DND-41 (cell line): ENCODE measurements at regions not wholly inside any gene's neighbourhood (a gene's known extent, or its start where the extent isn't known, plus 50 kb on each side); places are given as distances from the start of the nearest gene placed in this dataset.

Experiments used
- ATAC-seq: fragments of 200-7000 bp; cut with Tn5 transposase; 3 replicates; pipeline ENCODE4 v1.9.1; 2021; ENCODE audit warnings: low read depth; ENCODE audit not compliant: insufficient read depth
- DNase-seq: peaks from one replicate; pipeline ENCODE4 v3.0.0-alpha.2; 2020
- H2AFZ ChIP-seq: 2 replicates; pipeline ENCODE4 v1.6.0; 2012; ENCODE audit warnings: low read depth, low read length
- H3K27ac ChIP-seq: 2 replicates; pipeline ENCODE4 v1.5.1; 2012; ENCODE audit warnings: low read length, inconsistent platforms
- H3K27me3 ChIP-seq: fragments of 200-600 bp; sonication (generic); 2 replicates; pipeline ENCODE4 v1.6.0; 2012; ENCODE audit warnings: low read length, mild to moderate bottlenecking, inconsistent platforms; ENCODE audit not compliant: insufficient read depth, poor library complexity
- H3K36me3 ChIP-seq: 2 replicates; pipeline ENCODE4 v1.5.1; 2012; ENCODE audit warnings: low read length, inconsistent platforms; ENCODE audit not compliant: insufficient read depth
- H3K4me1 ChIP-seq: 2 replicates; pipeline ENCODE4 v1.5.1; 2012; ENCODE audit warnings: mild to moderate bottlenecking, low read length; ENCODE audit not compliant: insufficient read depth
- H3K4me2 ChIP-seq: 2 replicates; pipeline ENCODE4 v1.6.0; 2012; ENCODE audit warnings: mild to moderate bottlenecking, moderate library complexity, low read length, inconsistent platforms; ENCODE audit not compliant: insufficient read depth
- H3K4me3 ChIP-seq, 2 experiments: fragments of 200-600 bp in 1 of 2; shearing (Covaris generic) in 1 of 2; 2 replicates each; pipeline ENCODE4 v1.5.1; 2012 to 2016; ENCODE audit warnings: inconsistent platforms in 2 of 2, low read length in 2 of 2, mild to moderate bottlenecking in 2 of 2, low read depth in 1 of 2, moderate library complexity in 1 of 2
- H3K79me2 ChIP-seq: 2 replicates; pipeline ENCODE4 v1.6.0; 2012; ENCODE audit warnings: low read length, inconsistent platforms; ENCODE audit not compliant: insufficient read depth
- H3K9ac ChIP-seq: 2 replicates; pipeline ENCODE4 v1.6.0; 2012; ENCODE audit warnings: low read depth, mild to moderate bottlenecking, inconsistent platforms, low read length, moderate library complexity
- H3K9me3 ChIP-seq: 2 replicates; pipeline ENCODE4 v1.5.1; 2012; ENCODE audit warnings: low read length, moderate library complexity, mild to moderate bottlenecking, inconsistent platforms; ENCODE audit not compliant: insufficient read depth, severe bottlenecking
- H4K20me1 ChIP-seq: 2 replicates; pipeline ENCODE4 v1.6.0; 2012; ENCODE audit warnings: low read length; ENCODE audit not compliant: insufficient read depth
- EZH2 ChIP-seq: IDR thresholded peaks from 3 replicates; pipeline ENCODE4 v1.6.1; 2012; ENCODE audit warnings: borderline replicate concordance, low read depth, mild to moderate bottlenecking, moderate library complexity, low read length, inconsistent platforms; ENCODE audit not compliant: severe bottlenecking
- TF ChIP-seq, protein P1 (sequence below): IDR thresholded peaks from 2 replicates; pipeline ENCODE4 v1.5.1; 2012; ENCODE audit warnings: borderline replicate concordance, low read length, moderate library complexity, mild to moderate bottlenecking; ENCODE audit not compliant: poor library complexity, severe bottlenecking; ENCODE audit errors: extremely low read depth

DNA sequence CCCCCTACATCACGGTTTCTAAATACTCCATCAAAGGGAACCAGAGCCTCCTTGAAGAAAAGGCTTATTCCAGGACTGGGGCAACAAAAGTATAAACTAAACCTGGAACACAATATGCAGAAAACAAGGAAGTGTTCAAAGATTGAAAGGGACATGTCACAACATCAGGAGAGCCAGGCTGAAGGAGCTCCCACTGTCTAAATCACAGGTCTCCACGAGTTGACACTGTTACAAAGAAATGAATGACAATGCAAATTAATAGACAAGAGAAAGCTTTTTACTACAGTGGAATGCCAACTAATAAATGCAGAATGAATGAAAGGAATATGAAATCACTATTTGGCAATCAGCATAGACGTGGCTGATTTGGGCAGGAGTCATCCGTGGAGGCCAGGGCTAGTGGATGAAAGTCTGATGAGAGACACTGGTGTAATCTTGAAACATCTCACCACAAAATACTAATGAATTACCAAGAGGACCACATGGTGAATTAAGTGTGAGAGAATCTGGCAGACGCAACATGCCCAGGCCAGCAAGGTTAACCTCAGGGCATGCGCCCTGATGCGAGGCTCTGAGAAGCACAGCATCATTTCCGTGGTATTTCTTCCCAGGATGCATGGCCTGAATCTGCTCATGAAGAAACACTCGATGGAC, 123.8 kb upstream of the TJP1 start:
- no peaks in the 10 kb centered on the region for H3K79me2 ChIP-seq
- no peak overlapping the region for H3K4me3 ChIP-seq
- H3K36me3 ChIP-seq, result no peaks in the 10 kb centered on the region
- H2AFZ ChIP-seq, result no peak overlapping the region
- no peak overlapping the region for H3K4me2 ChIP-seq
- H3K27ac ChIP-seq, result no peak overlapping the region
- TF ChIP-seq EZH2, result no peak
- TF ChIP-seq, protein P1, sequence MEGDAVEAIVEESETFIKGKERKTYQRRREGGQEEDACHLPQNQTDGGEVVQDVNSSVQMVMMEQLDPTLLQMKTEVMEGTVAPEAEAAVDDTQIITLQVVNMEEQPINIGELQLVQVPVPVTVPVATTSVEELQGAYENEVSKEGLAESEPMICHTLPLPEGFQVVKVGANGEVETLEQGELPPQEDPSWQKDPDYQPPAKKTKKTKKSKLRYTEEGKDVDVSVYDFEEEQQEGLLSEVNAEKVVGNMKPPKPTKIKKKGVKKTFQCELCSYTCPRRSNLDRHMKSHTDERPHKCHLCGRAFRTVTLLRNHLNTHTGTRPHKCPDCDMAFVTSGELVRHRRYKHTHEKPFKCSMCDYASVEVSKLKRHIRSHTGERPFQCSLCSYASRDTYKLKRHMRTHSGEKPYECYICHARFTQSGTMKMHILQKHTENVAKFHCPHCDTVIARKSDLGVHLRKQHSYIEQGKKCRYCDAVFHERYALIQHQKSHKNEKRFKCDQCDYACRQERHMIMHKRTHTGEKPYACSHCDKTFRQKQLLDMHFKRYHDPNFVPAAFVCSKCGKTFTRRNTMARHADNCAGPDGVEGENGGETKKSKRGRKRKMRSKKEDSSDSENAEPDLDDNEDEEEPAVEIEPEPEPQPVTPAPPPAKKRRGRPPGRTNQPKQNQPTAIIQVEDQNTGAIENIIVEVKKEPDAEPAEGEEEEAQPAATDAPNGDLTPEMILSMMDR, result no peak
- H3K9me3 ChIP-seq, result no peaks in the 10 kb centered on the region
- no peaks in the 10 kb centered on the region for H3K27me3 ChIP-seq
- ATAC-seq, result no peak
- no peak overlapping the region for H3K9ac ChIP-seq
- no peaks in the 10 kb centered on the region for H3K4me1 ChIP-seq
- H4K20me1 ChIP-seq, result no peaks in the 10 kb centered on the region
- DNase-seq, result no peak

DNA sequence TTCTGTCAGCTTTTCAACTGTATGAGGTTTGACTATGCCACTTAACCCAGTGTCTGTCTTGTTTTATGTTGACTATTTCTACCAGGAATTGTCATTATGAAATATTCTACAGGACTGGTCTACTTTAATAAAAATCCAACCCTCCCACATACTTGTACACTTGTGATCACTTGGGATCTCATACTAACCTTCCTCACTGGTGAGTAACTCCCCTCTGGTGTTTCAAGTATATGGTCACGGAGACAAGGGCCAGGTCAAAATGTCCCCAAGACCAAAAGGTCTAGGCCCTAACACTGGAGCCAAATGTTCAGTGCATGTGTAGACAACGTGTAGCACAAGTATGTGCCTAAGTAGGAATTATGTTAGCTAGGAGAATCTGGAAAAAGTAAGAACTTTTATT, 122.7 kb upstream of the TJP1 start:
- no peak overlapping the region for H3K9ac ChIP-seq
- TF ChIP-seq EZH2, result no peak
- TF ChIP-seq, protein P1, result no peak

DNA sequence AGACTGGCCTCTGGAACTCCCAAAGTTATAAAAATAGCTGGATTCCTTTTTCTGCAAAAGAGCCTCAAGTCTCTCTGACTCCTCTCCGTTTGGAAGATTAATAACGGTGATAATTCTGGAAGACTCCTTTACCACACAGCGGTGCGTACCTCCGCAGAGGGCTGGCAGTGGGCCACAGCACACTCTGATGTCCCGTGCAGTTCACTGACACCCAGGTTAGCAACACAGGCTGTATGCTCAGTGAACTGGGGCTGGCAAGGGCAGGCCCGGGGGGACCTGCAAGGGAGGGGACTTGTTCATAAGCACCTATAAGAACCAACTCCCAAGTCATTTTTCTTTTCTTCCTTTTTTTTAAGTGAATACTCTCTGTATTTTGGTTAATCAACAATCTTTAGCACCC, 120.3 kb upstream of the TJP1 start:
- ATAC-seq (no peak), DNase-seq (no peak)
- Histone ChIP-seq H3K9ac (no peak overlapping the region), H2AFZ (no peak overlapping the region), H3K4me2 (no peak overlapping the region), H3K79me2 (no peaks in the 10 kb centered on the region), H3K27me3 (no peaks in the 10 kb centered on the region), H3K4me3 (no peak overlapping the region), H4K20me1 (no peaks in the 10 kb centered on the region), H3K27ac (no peak overlapping the region), H3K36me3 (no peaks in the 10 kb centered on the region), H3K4me1 (no peaks in the 10 kb centered on the region), H3K9me3 (no peaks in the 10 kb centered on the region)
- no peak for TF ChIP-seq EZH2
- TF ChIP-seq, protein P1, result no peak

More for the DNA sequence above, 122.7 kb upstream of the TJP1 start:
- Histone ChIP-seq H3K27me3 (no peaks in the 10 kb centered on the region), H3K9me3 (no peaks in the 10 kb centered on the region), H4K20me1 (no peaks in the 10 kb centered on the region), H3K27ac (no peak overlapping the region), H3K4me2 (no peak overlapping the region), H3K79me2 (no peaks in the 10 kb centered on the region), H3K36me3 (no peaks in the 10 kb centered on the region), H3K4me1 (no peaks in the 10 kb centered on the region), H2AFZ (no peak overlapping the region), H3K4me3 (no peak overlapping the region)
- no peak for ATAC-seq
- no peak for DNase-seq
